ENCODE measurements at regions not wholly inside any gene's neighbourhood (a gene's known extent, or its start where the extent isn't known, plus 50 kb on each side); places are given as distances from the start of the nearest gene placed in this dataset.

GRCh38 chr5:61270510-61271165 is 61.4 kb upstream of the ZSWIM6 start:
- TF ChIP-seq, protein P1, sequence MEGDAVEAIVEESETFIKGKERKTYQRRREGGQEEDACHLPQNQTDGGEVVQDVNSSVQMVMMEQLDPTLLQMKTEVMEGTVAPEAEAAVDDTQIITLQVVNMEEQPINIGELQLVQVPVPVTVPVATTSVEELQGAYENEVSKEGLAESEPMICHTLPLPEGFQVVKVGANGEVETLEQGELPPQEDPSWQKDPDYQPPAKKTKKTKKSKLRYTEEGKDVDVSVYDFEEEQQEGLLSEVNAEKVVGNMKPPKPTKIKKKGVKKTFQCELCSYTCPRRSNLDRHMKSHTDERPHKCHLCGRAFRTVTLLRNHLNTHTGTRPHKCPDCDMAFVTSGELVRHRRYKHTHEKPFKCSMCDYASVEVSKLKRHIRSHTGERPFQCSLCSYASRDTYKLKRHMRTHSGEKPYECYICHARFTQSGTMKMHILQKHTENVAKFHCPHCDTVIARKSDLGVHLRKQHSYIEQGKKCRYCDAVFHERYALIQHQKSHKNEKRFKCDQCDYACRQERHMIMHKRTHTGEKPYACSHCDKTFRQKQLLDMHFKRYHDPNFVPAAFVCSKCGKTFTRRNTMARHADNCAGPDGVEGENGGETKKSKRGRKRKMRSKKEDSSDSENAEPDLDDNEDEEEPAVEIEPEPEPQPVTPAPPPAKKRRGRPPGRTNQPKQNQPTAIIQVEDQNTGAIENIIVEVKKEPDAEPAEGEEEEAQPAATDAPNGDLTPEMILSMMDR (IDR thresholded peaks at IDR 0.05) = no peak
- TF ChIP-seq EP300 (IDR thresholded peaks at IDR 0.05) (no peak), POLR2AphosphoS5 (IDR thresholded peaks at IDR 0.05) (no peak), POLR2A (IDR thresholded peaks at IDR 0.05) (no peak)
